PC-3 (cell line): ENCODE measurements at regions not wholly inside any gene's neighbourhood (a gene's known extent, or its start where the extent isn't known, plus 50 kb on each side); places are given as distances from the start of the nearest gene placed in this dataset.

ENCODE experiments used
- CTCF ChIP-seq: fragments of 300-600 bp; sonication (generic); conservative IDR thresholded peaks from 2 replicates; pipeline ENCODE4 v1.5.1; 2017; ENCODE audit warnings: antibody characterized with exemption, low read depth, mild to moderate bottlenecking, low read length
- EZH2 ChIP-seq: fragments of 300-600 bp; sonication (generic); IDR thresholded peaks from one replicate; pipeline ENCODE4 v1.6.1; 2017; ENCODE audit warnings: antibody characterized with exemption, mild to moderate bottlenecking, low read length; ENCODE audit not compliant: unreplicated experiment
- EZH2phosphoT487 ChIP-seq: fragments of 300-600 bp; sonication (generic); IDR thresholded peaks from 2 replicates; pipeline ENCODE4 v1.6.1; 2018; ENCODE audit warnings: mild to moderate bottlenecking, antibody characterized with exemption, low read length, borderline replicate concordance

GRCh38 chr10:121092720-121093095 lies 241.5 kb downstream of the WDR11 start:
- no peak for TF ChIP-seq CTCF
- TF ChIP-seq EZH2phosphoT487: no peak
- no peak for TF ChIP-seq EZH2
